ENCODE measurements at regions not wholly inside any gene's neighbourhood (a gene's known extent, or its start where the extent isn't known, plus 50 kb on each side); places are given as distances from the start of the nearest gene placed in this dataset.

DNA sequence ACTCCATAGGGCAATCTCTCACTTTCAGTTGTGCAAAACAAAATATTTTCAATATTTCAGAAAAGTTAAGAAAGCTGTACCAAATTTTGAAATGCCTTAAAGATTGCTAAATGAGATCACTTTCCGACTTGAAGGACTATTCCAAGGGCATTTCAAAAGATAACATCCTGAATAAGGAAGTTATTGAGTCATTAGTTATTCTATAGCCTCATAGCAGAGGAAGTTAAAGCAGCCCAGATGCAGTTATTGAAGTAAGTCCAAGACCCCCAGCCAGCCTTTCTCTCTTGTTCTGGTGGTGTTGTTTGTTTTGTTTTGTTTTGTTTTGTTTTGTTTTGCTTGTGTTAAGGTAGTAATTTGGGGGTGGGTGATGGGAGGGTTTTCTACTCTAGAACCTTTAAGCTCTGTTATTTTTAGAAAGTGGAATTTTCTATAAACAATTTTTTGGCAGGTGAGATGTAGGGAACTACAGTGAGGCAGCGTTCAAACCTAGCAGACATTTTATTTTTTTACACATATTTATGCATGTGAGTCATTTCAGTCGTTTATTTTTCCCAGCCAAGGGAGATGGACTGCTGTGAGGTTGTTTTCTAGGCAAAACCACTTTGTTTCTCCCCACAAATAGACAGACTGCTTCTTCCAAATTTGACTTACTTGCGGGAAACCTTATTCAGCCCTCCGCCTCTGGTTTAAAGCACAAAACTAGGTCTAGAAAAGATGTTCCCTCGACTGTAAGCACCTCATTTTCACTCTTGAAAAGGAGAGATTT, 216.3 kb upstream of the ARPP21 start:
- Mint-ChIP-seq H3K4me3 (no peak overlapping the region), H3K4me1 (no peaks in the 10 kb centered on the region), H3K27ac (no peak overlapping the region), H3K36me3 (no peaks in the 10 kb centered on the region), H3K27me3 (ENCODE audit: low read depth) (no peaks in the 10 kb centered on the region), H3K9me3 (no peaks in the 10 kb centered on the region)
- no peak for DNase-seq (ENCODE audit: low spot score)
- no peak for ATAC-seq
- POLR2A ChIA-PET = no interaction called here
- TF ChIP-seq, protein P1, sequence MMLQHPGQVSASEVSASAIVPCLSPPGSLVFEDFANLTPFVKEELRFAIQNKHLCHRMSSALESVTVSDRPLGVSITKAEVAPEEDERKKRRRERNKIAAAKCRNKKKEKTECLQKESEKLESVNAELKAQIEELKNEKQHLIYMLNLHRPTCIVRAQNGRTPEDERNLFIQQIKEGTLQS (CRISPR knock-in tag; conservative IDR thresholded peaks at IDR 0.05) = no peak
- TF ChIP-seq EMX1 (CRISPR knock-in tag; IDR thresholded peaks at IDR 0.05) = no peak
- TF ChIP-seq, protein P2, sequence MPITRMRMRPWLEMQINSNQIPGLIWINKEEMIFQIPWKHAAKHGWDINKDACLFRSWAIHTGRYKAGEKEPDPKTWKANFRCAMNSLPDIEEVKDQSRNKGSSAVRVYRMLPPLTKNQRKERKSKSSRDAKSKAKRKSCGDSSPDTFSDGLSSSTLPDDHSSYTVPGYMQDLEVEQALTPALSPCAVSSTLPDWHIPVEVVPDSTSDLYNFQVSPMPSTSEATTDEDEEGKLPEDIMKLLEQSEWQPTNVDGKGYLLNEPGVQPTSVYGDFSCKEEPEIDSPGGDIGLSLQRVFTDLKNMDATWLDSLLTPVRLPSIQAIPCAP (CRISPR knock-in tag; IDR thresholded peaks at IDR 0.05) = no peak
- TF ChIP-seq JUN (CRISPR knock-in tag; IDR thresholded peaks at IDR 0.05) = no peak
- TF ChIP-seq, protein P3, sequence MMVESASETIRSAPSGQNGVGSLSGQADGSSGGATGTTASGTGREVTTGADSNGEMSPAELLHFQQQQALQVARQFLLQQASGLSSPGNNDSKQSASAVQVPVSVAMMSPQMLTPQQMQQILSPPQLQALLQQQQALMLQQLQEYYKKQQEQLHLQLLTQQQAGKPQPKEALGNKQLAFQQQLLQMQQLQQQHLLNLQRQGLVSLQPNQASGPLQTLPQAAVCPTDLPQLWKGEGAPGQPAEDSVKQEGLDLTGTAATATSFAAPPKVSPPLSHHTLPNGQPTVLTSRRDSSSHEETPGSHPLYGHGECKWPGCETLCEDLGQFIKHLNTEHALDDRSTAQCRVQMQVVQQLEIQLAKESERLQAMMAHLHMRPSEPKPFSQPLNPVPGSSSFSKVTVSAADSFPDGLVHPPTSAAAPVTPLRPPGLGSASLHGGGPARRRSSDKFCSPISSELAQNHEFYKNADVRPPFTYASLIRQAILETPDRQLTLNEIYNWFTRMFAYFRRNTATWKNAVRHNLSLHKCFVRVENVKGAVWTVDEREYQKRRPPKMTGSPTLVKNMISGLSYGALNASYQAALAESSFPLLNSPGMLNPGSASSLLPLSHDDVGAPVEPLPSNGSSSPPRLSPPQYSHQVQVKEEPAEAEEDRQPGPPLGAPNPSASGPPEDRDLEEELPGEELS (CRISPR knock-in tag; IDR thresholded peaks at IDR 0.05) = no peak
- TF ChIP-seq, protein P4, sequence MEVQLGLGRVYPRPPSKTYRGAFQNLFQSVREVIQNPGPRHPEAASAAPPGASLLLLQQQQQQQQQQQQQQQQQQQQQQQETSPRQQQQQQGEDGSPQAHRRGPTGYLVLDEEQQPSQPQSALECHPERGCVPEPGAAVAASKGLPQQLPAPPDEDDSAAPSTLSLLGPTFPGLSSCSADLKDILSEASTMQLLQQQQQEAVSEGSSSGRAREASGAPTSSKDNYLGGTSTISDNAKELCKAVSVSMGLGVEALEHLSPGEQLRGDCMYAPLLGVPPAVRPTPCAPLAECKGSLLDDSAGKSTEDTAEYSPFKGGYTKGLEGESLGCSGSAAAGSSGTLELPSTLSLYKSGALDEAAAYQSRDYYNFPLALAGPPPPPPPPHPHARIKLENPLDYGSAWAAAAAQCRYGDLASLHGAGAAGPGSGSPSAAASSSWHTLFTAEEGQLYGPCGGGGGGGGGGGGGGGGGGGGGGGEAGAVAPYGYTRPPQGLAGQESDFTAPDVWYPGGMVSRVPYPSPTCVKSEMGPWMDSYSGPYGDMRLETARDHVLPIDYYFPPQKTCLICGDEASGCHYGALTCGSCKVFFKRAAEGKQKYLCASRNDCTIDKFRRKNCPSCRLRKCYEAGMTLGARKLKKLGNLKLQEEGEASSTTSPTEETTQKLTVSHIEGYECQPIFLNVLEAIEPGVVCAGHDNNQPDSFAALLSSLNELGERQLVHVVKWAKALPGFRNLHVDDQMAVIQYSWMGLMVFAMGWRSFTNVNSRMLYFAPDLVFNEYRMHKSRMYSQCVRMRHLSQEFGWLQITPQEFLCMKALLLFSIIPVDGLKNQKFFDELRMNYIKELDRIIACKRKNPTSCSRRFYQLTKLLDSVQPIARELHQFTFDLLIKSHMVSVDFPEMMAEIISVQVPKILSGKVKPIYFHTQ (CRISPR knock-in tag; IDR thresholded peaks at IDR 0.05) = no peak
- TF ChIP-seq, protein P5, sequence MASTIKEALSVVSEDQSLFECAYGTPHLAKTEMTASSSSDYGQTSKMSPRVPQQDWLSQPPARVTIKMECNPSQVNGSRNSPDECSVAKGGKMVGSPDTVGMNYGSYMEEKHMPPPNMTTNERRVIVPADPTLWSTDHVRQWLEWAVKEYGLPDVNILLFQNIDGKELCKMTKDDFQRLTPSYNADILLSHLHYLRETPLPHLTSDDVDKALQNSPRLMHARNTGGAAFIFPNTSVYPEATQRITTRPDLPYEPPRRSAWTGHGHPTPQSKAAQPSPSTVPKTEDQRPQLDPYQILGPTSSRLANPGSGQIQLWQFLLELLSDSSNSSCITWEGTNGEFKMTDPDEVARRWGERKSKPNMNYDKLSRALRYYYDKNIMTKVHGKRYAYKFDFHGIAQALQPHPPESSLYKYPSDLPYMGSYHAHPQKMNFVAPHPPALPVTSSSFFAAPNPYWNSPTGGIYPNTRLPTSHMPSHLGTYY (CRISPR knock-in tag; IDR thresholded peaks at IDR 0.05) = no peak
- TF ChIP-seq, protein P6, sequence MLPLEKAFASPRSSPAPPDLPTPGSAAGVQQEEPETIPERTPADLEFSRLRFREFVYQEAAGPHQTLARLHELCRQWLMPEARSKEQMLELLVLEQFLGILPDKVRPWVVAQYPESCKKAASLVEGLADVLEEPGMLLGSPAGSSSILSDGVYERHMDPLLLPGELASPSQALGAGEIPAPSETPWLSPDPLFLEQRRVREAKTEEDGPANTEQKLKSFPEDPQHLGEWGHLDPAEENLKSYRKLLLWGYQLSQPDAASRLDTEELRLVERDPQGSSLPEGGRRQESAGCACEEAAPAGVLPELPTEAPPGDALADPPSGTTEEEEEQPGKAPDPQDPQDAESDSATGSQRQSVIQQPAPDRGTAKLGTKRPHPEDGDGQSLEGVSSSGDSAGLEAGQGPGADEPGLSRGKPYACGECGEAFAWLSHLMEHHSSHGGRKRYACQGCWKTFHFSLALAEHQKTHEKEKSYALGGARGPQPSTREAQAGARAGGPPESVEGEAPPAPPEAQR (CRISPR knock-in tag; IDR thresholded peaks at IDR 0.05) = no peak
- TF ChIP-seq, protein P7, sequence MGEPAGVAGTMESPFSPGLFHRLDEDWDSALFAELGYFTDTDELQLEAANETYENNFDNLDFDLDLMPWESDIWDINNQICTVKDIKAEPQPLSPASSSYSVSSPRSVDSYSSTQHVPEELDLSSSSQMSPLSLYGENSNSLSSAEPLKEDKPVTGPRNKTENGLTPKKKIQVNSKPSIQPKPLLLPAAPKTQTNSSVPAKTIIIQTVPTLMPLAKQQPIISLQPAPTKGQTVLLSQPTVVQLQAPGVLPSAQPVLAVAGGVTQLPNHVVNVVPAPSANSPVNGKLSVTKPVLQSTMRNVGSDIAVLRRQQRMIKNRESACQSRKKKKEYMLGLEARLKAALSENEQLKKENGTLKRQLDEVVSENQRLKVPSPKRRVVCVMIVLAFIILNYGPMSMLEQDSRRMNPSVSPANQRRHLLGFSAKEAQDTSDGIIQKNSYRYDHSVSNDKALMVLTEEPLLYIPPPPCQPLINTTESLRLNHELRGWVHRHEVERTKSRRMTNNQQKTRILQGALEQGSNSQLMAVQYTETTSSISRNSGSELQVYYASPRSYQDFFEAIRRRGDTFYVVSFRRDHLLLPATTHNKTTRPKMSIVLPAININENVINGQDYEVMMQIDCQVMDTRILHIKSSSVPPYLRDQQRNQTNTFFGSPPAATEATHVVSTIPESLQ (CRISPR knock-in tag; IDR thresholded peaks at IDR 0.05) = no peak
- CTCF ChIA-PET = no interaction called here

DNA sequence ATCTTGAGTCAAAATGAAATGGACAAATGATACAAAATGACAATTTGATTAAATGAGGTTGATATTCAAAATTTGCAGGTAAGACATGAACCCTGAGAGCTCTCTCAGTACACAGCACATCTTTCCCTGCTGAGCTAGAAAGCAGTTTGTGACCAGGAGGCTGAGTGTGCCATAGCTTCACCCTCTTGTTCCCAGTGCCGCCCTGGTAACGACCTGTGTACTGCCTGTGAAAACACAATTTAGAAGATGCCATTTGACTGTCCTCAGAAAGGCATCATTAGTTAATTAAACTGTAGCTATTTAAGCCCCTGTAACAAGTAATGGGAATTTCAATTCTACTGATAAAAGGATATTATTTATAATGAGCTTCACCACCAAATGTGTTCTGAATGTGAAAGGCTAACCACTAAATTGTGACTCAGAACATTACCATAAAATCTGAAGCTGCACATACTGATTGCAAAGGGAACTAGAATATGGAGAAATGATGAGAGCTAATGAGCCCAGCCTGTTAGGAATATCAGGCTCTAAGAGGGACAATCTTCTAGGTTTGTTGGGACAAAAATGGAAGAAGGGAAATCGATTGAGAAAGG, 212.9 kb upstream of the ARPP21 start:
- DNase-seq (ENCODE audit: low spot score) (no peak), ATAC-seq (no peak)
- TF ChIP-seq TCF7 (CRISPR knock-in tag; IDR thresholded peaks at IDR 0.05; ENCODE audit: low read depth) (no peak), FOXK1 (CRISPR knock-in tag; IDR thresholded peaks at IDR 0.05) (no peak), CBFB (CRISPR knock-in tag; IDR thresholded peaks at IDR 0.05; ENCODE audit: low read depth) (no peak), ATF1 (CRISPR knock-in tag; IDR thresholded peaks at IDR 0.05) (no peak), NFE2L1 (CRISPR knock-in tag; IDR thresholded peaks at IDR 0.05) (no peak)
- TF ChIP-seq, protein P8, sequence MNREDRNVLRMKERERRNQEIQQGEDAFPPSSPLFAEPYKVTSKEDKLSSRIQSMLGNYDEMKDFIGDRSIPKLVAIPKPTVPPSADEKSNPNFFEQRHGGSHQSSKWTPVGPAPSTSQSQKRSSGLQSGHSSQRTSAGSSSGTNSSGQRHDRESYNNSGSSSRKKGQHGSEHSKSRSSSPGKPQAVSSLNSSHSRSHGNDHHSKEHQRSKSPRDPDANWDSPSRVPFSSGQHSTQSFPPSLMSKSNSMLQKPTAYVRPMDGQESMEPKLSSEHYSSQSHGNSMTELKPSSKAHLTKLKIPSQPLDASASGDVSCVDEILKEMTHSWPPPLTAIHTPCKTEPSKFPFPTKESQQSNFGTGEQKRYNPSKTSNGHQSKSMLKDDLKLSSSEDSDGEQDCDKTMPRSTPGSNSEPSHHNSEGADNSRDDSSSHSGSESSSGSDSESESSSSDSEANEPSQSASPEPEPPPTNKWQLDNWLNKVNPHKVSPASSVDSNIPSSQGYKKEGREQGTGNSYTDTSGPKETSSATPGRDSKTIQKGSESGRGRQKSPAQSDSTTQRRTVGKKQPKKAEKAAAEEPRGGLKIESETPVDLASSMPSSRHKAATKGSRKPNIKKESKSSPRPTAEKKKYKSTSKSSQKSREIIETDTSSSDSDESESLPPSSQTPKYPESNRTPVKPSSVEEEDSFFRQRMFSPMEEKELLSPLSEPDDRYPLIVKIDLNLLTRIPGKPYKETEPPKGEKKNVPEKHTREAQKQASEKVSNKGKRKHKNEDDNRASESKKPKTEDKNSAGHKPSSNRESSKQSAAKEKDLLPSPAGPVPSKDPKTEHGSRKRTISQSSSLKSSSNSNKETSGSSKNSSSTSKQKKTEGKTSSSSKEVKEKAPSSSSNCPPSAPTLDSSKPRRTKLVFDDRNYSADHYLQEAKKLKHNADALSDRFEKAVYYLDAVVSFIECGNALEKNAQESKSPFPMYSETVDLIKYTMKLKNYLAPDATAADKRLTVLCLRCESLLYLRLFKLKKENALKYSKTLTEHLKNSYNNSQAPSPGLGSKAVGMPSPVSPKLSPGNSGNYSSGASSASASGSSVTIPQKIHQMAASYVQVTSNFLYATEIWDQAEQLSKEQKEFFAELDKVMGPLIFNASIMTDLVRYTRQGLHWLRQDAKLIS (CRISPR knock-in tag; IDR thresholded peaks at IDR 0.05; ENCODE audit: borderline replicate concordance) = no peak
- TF ChIP-seq, protein P9, sequence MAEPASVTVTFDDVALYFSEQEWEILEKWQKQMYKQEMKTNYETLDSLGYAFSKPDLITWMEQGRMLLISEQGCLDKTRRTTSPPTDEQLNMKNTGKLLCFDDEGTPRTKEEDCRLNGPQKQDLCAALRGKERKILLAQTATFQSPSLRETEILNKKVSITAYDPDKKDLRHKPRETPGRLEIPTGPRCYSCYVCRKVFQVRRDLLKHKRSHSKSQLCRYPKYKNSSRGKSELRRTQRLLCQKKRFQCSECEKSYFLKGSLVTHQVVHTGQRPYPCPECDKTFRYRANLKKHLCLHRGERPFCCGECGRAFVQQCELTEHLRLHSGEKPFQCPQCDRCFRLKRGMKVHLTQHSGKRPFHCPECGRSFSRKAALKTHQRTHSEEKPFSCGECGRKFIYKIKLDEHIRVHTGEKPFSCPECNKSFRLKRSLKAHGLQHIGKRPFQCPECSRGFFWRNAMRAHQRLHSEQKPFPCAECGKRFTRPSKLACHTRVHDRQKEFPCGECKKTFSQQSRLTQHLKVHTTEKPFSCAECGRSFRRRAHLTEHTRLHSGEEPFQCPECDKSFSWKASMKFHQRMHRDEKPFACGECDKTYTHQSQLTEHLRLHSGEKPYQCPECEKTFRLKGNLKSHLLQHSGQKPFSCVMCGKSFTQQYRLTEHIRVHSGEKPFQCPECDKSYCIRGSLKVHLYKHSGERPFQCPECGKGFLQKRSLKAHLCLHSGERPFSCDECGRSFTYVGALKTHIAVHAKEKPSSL (CRISPR knock-in tag; conservative IDR thresholded peaks at IDR 0.05) = no peak

More for the DNA sequence above, 212.9 kb upstream of the ARPP21 start:
- CTCF ChIA-PET = interaction anchor here (0.6 kb wide), 1 partner anchor 116 kb away, joined by 4 read pairs; no protein-coding TSS in a partner anchor
- no peaks in the 10 kb centered on the region for H3K4me1 Mint-ChIP-seq
- H3K9me3 Mint-ChIP-seq = peaks cover 4% of the 10 kb centered on the region
- H3K27ac Mint-ChIP-seq = no peak overlapping the region
- no peaks in the 10 kb centered on the region for H3K36me3 Mint-ChIP-seq
- POLR2A ChIA-PET = no interaction called here
- H3K4me3 Mint-ChIP-seq = no peak overlapping the region
- H3K27me3 Mint-ChIP-seq (ENCODE audit: low read depth) = no peaks in the 10 kb centered on the region

Data from WTC11 (cell line).